KMS-11 (cell line): ENCODE measurements at regions not wholly inside any gene's neighbourhood (a gene's known extent, or its start where the extent isn't known, plus 50 kb on each side); places are given as distances from the start of the nearest gene placed in this dataset.

Source experiments
- H2AFZ ChIP-seq: fragments of 200-600 bp; sonication (generic); 2 replicates; pipeline ENCODE4 v1.6.1; 2016; ENCODE audit warnings: antibody characterized with exemption, mixed run types, low read depth
- H3K27ac ChIP-seq: fragments of 200-600 bp; sonication (generic); 2 replicates; pipeline ENCODE4 v1.6.1; 2016; ENCODE audit warnings: mild to moderate bottlenecking, mixed run types
- H3K27me3 ChIP-seq: fragments of 200-600 bp; sonication (generic); 2 replicates; pipeline ENCODE4 v1.6.1; 2017; ENCODE audit warnings: mild to moderate bottlenecking, low read depth, mixed run types, moderate library complexity; ENCODE audit not compliant: insufficient read depth
- H3K36me3 ChIP-seq: fragments of 200-600 bp; sonication (generic); 2 replicates; pipeline ENCODE4 v1.6.1; 2017; ENCODE audit warnings: mild to moderate bottlenecking, mixed run types; ENCODE audit not compliant: insufficient read depth
- H3K4me1 ChIP-seq: fragments of 200-600 bp; sonication (generic); 2 replicates; pipeline ENCODE4 v1.6.1; 2016; ENCODE audit warnings: mild to moderate bottlenecking, low read depth, mixed run types; ENCODE audit not compliant: poor library complexity, severe bottlenecking
- H3K4me2 ChIP-seq: fragments of 200-600 bp; sonication (generic); 2 replicates; pipeline ENCODE4 v1.7.0; 2016; ENCODE audit warnings: mild to moderate bottlenecking, mixed run types
- H3K4me3 ChIP-seq: fragments of 200-600 bp; sonication (generic); IDR thresholded peaks from 2 replicates; pipeline ENCODE4 v1.6.1; 2017; ENCODE audit warnings: low read depth, low read length, mixed read lengths; ENCODE audit not compliant: insufficient read depth
- H3K79me2 ChIP-seq: fragments of 200-600 bp; sonication (generic); 2 replicates; pipeline ENCODE4 v1.6.1; 2016; ENCODE audit warnings: low read depth, mixed run types; ENCODE audit not compliant: insufficient read depth
- H3K9ac ChIP-seq: fragments of 200-600 bp; sonication (generic); 2 replicates; pipeline ENCODE4 v1.6.1; 2016; ENCODE audit warnings: mild to moderate bottlenecking, mixed run types
- H4K20me1 ChIP-seq: fragments of 200-600 bp; sonication (generic); 2 replicates; pipeline ENCODE4 v1.6.1; 2016; ENCODE audit warnings: mild to moderate bottlenecking, mixed run types; ENCODE audit not compliant: insufficient read depth
- TF ChIP-seq, protein P1 (sequence below): fragments of 200-600 bp; sonication (generic); conservative IDR thresholded peaks from 2 replicates; pipeline ENCODE4 v1.6.1; 2017; ENCODE audit warnings: low read depth, mild to moderate bottlenecking, antibody characterized with exemption, low read length, moderate library complexity, mixed read lengths

DNA sequence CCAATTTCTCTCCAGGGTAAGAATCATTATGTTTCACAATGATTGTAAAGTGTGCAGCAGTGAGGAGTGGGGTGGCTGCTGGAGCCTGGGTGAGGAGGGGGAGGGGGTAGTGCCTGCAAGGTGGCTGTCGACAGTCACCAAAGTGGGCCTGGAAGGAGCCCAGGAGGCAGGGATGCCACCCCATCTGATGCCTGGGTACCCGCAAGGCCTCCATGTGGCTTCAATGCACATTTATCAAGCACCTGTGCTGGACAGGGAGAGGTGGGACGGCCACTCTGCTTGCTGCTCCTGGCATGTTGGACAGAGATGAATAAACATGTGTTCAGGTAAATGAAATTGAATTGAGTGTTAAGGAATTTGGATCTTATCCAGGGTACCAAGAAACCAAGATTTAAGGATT lies 78.8 kb upstream of the DISP3 start:
- no peak overlapping the region for H2AFZ ChIP-seq
- H3K9ac ChIP-seq = no peak overlapping the region
- TF ChIP-seq, protein P1, sequence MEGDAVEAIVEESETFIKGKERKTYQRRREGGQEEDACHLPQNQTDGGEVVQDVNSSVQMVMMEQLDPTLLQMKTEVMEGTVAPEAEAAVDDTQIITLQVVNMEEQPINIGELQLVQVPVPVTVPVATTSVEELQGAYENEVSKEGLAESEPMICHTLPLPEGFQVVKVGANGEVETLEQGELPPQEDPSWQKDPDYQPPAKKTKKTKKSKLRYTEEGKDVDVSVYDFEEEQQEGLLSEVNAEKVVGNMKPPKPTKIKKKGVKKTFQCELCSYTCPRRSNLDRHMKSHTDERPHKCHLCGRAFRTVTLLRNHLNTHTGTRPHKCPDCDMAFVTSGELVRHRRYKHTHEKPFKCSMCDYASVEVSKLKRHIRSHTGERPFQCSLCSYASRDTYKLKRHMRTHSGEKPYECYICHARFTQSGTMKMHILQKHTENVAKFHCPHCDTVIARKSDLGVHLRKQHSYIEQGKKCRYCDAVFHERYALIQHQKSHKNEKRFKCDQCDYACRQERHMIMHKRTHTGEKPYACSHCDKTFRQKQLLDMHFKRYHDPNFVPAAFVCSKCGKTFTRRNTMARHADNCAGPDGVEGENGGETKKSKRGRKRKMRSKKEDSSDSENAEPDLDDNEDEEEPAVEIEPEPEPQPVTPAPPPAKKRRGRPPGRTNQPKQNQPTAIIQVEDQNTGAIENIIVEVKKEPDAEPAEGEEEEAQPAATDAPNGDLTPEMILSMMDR = no peak
- H3K79me2 ChIP-seq = no peaks in the 10 kb centered on the region
- no peak overlapping the region for H3K4me2 ChIP-seq
- H4K20me1 ChIP-seq = no peaks in the 10 kb centered on the region
- H3K4me3 ChIP-seq = no peak overlapping the region
- H3K27ac ChIP-seq = no peak overlapping the region
- H3K36me3 ChIP-seq = no peaks in the 10 kb centered on the region
- no peaks in the 10 kb centered on the region for H3K4me1 ChIP-seq
- peaks cover 45% of the 10 kb centered on the region for H3K27me3 ChIP-seq

DNA sequence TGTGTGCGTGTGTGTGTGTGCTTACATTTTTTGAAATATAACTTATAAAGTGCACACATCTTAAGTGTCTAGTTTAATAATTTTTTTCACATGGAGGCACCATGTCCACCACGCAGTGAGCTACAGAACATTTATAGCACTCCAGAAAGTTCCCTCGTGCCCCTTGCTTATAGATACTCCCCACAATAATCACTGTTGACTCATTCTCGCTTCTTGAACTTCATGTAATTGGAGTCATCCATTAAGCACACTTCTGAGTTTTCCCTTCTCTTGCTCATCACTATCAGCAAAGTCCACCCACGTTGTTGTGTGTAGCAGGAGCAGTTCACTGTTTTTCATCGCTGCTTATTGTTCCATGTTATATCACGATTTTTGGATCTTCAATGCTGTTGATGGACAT lies 78.4 kb upstream of the DISP3 start:
- Histone ChIP-seq H3K27ac (no peak overlapping the region), H4K20me1 (no peaks in the 10 kb centered on the region), H2AFZ (no peak overlapping the region), H3K4me2 (no peak overlapping the region), H3K79me2 (no peaks in the 10 kb centered on the region), H3K4me3 (no peak overlapping the region), H3K9ac (no peak overlapping the region), H3K4me1 (no peaks in the 10 kb centered on the region), H3K27me3 (peaks cover 41% of the 10 kb centered on the region), H3K36me3 (no peaks in the 10 kb centered on the region)
- TF ChIP-seq, protein P1 = no peak

DNA sequence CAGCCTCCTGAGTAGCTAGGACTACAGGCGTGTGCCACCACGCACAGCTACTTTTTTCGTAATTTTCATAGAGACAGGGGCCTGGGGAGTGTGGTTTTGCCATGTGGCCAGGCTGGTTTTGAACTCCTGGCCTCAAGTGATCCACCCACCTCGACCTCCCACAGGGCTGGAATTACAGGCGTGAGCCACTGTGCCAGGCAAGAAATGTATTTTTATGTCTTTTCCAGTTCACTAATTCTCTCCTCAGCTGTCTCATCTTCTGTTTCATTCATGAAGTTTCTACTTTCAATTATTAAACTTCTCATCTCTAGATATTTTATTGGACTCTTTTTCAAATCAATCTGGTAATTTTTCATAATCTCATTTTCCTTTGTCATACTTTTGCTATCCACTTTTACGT lies 72.1 kb upstream of the DISP3 start:
- H3K36me3 ChIP-seq = no peaks in the 10 kb centered on the region
- H2AFZ ChIP-seq = no peak overlapping the region
- H3K79me2 ChIP-seq = no peaks in the 10 kb centered on the region
- H3K4me1 ChIP-seq = peaks cover 22% of the 10 kb centered on the region
- no peak overlapping the region for H3K4me3 ChIP-seq
- no peaks in the 10 kb centered on the region for H4K20me1 ChIP-seq
- H3K4me2 ChIP-seq = peak overlapping the region; percentile 53
- TF ChIP-seq, protein P1 = no peak
- peak overlapping the region; percentile 45; the same call in 1 of the 2 replicates for H3K27ac ChIP-seq
- H3K9ac ChIP-seq = no peak overlapping the region
- H3K27me3 ChIP-seq = peaks cover 23% of the 10 kb centered on the region

DNA sequence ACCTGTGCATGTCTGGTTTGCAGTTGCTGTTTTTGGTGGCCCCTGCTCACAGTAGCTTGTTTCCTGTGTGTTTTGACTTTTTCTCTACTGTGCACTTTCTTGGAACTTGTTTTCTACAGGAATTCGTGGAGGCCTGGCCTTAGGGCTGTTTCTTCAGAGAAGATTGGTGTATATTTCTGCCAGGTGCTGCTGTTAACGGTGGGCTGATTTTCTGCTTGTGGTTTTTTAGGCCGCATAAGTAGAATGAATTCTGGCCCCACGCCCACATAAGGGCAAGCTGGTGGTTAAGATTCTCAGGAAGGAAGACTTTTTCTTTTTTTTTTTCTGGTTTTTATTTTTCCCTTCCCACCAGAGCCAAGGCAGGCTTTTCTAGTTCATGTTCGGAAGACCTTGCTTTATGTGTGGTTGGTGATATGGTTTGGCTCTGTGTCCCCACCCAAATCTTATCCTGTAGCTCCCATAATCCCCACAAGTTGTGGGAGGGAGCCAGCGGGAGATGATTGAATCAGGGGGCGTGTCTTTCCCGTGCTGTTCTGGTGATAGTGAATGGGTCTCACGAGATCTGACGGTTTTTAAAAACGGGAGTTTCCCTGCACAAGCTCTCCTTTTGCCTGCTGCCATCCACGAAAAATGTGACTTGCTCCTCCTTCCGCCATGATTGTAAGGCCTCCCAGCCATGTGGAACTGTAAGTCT lies 71.5 kb upstream of the DISP3 start:
- H2AFZ ChIP-seq = no peak overlapping the region
- peak overlapping the region; percentile 53 for H3K4me2 ChIP-seq
- peak overlapping the region; percentile 45; the same call in 1 of the 2 replicates for H3K27ac ChIP-seq
- no peak overlapping the region for H3K9ac ChIP-seq
- peaks cover 22% of the 10 kb centered on the region for H3K4me1 ChIP-seq
- H3K4me3 ChIP-seq = no peak overlapping the region
- H4K20me1 ChIP-seq = no peaks in the 10 kb centered on the region
- peaks cover 23% of the 10 kb centered on the region for H3K27me3 ChIP-seq
- H3K36me3 ChIP-seq = no peaks in the 10 kb centered on the region
- TF ChIP-seq, protein P1 = no peak
- H3K79me2 ChIP-seq = no peaks in the 10 kb centered on the region
